HG02885 (cell line): ENCODE measurements at regions not wholly inside any gene's neighbourhood (a gene's known extent, or its start where the extent isn't known, plus 50 kb on each side); places are given as distances from the start of the nearest gene placed in this dataset.

Source experiments
- ATAC-seq: cut with Tn5 transposase; IDR thresholded peaks from one replicate; pipeline ENCODE4 v1.9.1; 2021; ENCODE audit warnings: mild to moderate bottlenecking; ENCODE audit not compliant: unreplicated experiment, poor library complexity

DNA sequence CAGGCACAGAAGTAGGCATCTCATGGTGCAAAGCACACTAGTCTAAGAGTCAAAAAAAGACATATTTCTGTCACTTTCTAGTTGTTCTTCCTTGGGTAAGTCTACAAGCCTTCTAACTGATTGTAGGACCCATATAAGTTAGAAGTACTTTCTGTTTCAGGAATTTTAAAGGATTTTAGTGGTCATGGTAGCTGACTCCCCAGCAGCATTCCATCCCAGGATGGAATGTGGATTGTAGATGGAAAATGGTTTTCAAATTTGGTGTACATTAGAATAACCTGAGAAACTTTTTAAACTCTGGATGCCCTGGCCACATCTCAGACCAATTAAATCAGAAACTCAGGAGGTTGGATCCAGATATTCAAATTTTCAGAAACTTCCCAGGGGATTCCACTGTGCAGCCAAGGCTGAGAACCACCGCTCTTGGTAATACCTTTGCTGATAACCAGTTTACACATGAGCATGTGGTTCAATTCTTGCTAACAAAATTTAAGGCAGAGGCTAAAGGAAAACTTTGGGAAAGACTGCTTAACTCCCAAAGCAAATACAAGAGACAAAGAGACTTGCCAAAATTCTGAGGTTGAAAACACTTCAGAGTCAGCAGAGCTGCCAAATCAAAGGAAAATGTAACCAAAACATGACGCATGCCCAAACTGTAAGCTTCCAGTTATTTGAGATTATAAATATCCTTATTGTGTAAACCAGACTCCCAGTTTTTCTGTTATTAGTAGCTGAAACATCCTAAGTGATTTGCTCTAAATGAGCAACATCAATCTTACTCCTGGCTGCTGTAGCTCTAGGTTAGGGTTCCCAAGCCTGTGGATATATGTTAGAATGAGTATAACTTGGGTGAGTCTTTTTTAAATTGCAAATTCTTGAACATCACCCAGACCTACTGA is 145.4 kb upstream of the MTAP start:
- no peak for ATAC-seq

DNA sequence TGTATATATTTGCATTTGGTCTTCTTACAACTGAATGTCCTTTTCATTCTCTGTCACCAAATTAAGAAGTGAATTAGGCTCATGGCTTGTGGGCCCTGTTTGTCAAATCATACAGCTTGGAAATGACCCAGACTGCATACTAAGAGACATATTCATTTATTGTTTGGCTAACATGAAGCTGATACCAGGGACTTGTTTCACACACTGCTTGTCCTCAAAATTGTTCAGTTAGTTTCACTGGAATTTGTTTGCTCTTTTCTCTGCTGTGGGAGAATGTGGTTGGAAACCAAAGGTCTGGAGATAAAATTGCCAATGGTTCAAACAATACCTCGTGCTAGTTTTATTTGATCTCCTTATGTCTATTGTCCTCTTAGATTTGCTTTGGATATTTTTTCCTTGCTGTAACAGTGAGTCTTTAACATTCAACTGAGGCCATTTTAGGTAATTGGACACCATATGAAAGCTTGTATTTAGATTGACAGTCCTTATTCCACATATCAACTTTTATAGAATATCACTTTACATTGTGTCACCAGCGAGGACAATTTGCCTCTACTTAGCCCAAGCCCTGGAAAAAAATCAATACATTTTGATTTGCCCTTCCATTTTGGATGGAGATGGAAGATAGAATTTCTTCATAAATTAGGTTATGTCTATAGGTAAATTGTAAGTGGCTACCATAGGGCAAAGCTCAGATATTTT is 144.3 kb upstream of the MTAP start:
- no peak for ATAC-seq

DNA sequence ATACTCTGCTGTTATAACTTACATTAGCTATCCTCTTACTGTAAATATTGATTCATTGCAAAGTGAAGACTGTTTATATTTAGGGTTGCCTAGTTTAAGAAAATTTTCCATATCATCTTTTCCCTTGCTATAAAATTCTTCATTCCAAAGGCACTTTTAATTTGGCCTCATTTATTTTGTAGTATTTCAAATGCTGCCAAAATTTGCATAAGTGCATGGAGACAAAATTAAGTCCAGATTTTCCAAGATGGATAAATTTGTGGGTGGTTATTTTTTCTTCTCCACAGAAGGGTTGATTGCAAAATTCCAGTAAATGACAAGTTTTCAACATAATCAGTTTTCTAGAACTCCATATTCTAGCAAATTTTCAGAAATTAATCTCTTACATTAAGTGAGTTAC is 141.5 kb upstream of the MTAP start:
- no peak for ATAC-seq

DNA sequence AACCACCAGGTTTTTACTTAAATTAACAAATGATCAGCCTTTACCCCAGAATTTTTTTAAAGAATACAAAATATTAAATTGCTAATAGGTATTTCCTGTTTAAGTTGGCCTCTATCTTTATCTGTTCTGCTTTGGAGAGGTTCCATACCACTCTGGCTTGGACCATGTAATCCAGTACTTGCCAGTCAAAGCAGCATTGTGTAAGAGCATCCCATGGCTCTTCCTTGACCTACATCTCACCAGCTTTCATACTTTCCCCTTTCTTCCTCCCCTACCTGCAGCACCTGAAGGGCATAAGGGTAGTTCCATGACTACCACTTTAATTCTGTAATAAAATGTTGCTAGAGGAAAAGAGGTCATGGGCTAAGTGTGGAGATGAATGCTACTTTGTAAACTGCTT is 140.8 kb upstream of the MTAP start:
- no peak for ATAC-seq

DNA sequence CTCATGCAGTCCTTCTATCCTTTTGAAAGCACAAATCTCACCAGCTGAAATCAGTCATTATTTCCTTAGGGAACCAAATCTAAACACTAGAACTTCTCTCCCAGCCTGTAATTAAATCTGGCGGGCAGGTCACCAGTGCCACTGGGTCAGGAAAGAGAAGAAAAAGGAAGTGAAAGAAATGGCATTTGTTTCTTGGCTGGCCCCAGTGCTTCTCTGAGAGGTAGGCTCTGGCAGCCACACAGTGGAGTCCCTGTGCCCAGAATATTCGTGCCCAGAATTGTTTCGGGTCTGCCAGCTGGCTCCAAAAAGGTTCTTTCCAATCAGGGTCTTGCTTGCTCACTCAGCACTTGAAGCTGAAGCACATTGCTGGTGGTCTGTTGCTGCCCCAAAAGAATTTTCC is 133.9 kb upstream of the MTAP start:
- ATAC-seq: no peak

DNA sequence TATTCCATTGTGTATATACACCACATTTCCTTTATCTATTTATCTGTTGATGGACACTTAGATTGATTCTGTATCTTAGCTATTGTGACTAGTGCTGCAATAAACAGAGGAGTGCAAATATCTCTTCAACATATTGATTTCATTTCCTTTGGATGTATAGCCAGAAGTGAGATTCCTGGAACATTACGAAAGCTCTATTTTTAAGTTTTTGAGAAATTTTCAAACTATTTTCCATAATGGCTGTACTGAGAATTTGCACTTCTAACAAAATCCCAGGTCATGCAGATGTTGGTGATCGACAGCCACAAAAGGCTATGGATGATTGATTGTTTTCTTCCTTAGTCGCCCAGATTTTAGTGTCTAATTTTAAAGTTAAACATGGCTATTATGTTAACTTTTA is 132.7 kb upstream of the MTAP start:
- no peak for ATAC-seq

DNA sequence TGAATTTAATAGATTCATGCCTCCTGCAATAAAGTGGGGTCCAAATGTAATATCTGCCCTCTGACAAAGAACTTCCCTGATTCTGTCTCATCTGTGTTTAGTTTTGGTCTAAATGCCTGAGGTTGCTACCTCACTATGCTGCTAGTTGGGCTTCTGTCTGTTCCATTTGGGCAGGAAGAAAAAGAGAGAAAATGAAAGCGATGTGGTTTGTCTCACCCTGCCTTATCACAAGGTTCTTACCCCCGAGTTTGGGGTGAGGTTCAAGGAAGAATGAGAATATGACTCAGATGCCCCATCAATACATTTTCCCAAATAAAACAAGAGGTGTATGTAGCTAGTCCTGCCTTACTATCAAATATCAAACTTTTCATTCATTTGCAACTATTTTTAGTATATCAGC is 132.1 kb upstream of the MTAP start:
- no peak for ATAC-seq

DNA sequence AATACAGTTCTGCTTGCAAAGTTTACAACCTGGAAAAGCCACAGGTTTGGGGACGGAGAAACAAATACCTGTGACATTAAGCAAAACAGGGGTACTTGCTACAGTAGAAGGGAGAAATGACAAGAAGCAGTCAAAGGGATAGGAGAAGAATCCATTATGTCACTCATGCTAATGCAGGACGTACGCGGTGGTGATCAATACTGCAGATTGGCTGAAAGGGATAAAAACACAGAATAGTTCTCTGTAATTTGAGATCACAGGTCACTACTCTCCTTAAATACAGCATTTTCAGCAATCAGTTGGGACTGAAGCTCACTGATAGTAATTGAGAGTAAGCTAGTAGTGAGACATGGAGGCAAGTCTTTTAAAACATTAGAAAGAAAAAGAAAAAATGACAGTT is 130.3 kb upstream of the MTAP start:
- no peak for ATAC-seq

DNA sequence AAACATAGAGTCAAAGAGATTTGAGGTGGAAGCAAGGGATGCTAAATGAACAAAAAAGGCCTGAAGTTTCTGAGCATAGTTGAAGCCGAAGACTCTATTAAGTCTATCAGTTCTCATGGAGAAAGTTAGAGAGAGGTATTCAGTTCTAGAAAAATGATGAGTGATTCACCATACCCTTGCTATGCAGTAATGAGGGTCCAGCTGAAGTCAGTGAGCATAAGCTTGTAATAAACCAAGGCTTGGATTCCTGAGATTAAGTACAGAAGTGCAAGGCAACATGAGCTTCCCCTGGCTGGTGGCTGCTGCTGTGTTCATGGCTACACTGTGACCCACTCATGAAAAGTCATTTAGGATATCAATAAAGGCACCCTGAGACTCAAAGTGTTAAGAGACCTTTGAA is 129.7 kb upstream of the MTAP start:
- ATAC-seq: no peak

DNA sequence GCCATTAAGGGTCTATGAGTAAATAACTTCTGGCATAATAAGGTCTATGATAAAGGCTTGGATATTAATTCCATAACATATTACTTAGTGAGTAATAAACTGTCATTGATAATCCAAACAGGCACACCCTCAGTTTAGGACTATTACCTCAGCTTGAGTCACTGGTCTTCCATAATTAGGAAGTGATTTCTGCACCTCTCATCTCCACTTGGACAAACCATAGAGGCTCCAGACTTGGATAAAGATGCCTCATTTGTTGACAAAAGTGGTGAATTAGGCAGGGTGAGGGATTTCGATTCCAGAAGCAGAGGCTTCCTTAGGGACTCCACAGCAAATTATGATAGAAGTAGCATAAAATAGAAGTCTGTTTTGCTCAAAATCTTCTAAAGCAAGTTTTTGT is 127.5 kb upstream of the MTAP start:
- no peak for ATAC-seq

DNA sequence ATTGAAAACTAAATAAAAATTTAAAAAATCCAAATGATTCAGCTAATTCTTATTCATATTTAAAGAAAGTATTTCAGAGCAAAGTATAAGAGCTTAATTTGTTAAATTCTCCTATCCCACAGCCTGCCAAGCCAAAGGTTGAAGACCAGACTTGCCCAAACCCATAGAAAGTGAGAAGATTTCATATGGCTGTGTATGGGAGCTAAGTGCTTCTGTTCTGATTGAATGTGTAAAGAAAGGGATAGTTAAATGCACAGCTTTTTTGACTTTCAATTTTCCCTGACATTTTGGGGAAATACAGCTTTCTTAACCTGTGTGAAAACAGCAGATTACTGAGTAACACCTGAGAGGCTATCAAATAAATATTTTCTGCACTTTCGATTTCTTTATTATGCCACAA is 125.0 kb upstream of the MTAP start:
- ATAC-seq: no peak

DNA sequence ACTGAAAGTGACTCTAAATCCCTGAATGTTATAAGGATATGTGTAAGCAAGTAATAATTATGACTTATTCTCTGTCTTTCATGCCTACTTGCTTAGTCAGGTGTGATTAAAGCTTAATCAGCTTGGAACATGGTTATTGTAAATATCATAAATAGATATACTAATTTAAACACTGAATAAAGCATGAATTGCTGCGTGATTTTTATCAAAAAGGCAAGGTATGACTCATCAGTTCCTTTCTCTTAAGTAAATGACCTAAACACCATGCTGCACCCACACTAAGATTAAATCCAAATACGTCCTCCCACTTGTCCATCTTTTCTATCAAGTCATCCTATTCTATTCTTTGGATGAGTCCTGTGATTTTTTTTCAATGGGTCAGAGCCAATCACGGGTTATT is 124.6 kb upstream of the MTAP start:
- no peak for ATAC-seq

DNA sequence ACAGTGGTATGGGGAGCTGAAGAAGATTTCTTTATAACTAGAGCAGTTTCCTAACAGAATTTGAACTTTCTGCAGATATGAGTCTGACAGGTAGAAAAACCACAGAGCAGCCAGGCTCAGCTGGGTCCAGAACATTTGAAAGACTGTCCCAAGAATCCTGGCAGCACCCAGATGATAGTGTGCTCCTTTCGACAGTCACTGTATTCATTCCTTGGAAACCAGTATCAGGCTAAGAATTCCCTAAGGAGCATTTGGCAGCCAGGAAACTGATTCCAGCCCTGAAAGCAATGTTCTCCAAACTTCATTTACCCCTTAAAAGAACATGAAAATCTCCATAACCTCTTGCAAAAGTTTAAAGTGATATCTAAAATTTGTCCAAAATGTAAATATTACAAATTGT is 123.0 kb upstream of the MTAP start:
- ATAC-seq: no peak

DNA sequence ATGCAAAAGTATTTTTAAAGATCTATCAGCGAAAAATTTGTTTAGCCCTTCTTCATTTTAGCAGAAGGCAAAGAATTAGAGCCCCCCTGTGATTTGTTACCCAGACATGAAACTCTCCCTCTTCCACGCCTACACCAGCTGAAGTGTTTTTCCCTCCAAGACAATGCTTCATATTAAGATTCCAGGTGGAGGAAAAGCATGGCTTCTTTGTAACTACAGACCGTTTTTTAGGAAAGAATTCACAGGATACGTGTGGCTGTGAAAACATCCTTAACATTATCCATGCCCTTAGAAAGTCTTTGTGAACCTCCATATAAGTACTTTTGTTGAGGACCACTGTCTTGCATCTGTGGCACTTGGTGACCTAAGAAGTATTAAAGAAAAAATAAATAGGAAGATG is 121.8 kb upstream of the MTAP start:
- no peak for ATAC-seq

DNA sequence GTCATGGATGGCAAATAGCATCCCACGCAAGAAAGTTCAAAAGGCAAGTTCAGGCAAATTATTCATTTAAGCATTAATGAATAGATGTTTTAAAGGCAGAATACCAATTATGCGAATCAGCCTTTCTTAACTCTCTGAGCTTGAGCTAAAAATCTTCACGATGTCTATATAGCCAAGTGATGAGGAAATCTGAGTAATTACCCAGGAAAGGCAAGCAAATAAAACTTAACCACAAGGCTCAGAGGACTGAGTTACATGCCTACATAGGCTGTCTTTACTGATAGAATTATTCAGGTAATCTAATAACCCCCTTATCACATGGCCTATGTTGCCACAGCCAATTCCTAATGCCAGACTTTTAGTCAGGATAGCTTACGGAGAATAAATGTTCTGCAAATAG is 120.8 kb upstream of the MTAP start:
- ATAC-seq: no peak

DNA sequence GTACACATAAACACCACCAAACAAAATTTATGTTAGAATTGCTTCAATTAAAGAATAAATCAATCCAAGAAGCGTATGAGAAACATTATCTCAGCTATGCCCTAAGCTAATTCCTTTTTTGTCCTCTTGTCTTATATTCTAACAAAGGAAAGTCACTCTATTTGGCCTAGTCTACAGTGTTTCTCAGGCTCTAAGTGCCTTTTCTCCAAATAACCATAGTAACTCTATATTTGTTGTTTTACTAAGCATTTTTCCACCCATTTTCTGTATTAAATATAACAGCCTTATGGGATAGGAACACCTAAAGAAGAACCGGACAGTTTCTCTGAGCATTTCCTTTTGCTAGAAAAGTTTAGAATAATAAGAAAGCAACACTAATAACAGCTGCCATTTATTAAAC is 120.1 kb upstream of the MTAP start:
- no peak for ATAC-seq

DNA sequence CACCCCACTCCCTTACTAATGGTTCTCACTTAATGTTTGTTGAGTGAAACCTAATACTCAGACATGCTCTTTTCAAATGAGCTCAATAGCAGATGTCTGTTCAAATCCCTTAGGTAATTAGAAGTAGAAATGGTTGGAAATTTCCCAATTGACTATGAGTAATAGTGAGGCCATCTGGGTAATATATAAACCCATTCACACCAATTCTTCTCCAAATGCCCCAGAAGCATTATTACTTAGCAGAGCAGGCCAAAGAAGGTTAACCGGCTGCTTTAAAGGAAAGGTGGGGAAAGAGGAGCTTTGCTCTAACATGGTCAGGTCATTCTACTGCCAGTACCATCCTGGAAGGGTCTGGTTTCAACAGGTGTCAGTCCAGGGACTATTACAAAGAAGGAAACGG is 119.5 kb upstream of the MTAP start:
- no peak for ATAC-seq

DNA sequence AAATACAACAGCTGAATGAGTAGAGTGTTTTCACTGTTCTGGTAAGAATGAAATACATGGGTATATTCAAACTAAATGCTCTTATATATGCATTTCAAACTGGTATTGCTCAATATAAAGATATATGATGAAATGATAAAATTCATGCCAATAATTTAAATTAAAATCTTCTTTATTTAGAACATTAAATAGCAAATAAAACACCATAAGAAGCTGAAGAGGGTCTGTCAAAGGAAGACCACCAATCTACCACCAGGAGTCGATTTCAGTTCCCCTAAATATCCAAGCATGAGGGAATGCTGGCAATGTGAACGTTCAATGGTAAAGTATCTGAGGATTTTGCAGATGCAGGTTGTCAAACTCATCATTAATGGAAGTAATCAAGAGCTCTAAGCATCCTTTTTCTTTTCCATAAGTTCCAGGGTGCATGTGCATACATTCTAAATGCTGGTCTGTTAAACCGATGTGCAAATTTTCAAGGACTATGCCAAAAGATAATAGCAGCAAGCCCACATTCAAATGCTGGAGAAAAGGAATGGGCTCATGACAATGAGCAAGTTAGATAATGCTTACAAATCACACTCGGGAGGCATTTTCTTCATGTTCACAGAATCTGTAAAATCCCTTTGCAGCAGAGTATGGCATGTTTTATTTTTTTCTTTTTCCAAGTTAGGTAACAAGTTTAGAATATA is 118.8 kb upstream of the MTAP start:
- no peak for ATAC-seq

DNA sequence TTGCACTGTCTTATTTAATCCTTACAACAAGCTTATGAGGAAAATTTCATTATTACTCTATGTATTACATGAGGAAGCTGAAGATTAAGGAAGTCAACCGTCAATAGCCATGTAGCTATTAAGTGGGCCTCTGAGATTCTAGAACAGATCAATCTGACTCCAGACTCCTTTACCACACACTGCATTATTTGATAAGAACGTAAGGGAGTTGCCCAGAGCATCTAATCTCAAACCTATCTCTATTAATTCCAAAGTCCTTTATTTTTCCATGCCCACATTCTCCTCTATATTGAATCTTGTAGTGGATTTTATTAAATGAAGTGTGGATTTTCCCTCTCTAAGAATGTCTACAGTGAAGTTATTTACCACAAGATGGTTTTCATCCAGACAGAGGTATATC is 118.2 kb upstream of the MTAP start:
- no peak for ATAC-seq

DNA sequence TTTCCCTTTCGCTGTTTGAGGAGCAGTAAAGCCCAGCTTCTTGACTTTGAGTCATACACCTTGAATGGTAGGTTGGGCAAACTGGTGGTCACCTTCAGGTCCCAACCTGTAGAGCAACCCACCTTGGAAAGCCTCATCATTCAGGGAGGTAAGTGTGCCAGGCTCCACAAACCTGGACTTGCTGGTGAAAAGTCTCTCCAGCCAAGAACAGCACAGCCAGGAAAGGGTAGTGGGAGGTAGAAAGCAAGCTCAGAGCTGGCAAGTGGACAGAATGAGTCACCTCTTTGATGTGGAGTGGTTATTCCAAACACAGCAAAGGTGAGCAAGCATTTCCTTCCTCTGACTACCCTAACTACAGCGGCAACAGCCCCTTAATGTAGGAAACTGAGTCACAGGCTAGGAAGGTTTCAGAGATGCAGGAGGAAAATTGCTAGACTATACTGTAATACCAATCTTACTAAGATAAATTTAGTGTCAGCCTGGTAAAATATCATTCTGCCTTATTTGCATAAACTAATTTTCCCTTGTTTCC is 117.5 kb upstream of the MTAP start:
- ATAC-seq: no peak

DNA sequence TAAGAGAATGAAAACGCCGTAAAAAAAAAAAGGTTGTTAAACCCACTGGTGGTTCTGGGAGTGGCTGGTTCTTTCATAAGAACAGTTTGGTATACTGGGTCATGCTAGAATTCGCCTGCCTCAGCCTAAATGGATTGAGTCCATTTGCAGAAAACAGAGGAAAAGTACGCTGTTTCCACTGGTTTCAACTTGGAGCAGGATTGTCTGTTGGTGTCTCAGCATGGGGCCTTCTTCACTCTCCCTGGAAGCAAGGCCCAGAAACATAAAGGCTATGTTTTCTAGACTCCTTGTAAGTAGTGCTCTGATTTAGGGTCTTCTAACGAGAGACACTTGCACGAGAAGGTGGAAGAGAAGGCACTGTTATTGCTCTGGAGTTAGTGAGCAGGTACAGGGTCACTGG is 116.9 kb upstream of the MTAP start:
- no peak for ATAC-seq
